Transverse colon (tissue), 4 donors: ENCODE measurements at regions not wholly inside any gene's neighbourhood (a gene's known extent, or its start where the extent isn't known, plus 50 kb on each side); places are given as distances from the start of the nearest gene placed in this dataset.

Experiments used
- CTCF ChIP-seq, 5 experiments: fragments of 200-600 bp in 3 of 5; fragments of 450-650 bp in 2 of 5; sonication (generic) in 3 of 5; IDR thresholded peaks; 1 replicate in 2 of 5; 2 replicates in 3 of 5; pipeline ENCODE4 v1.5.1; 2016 to 2017; ENCODE audit warnings: antibody characterized with exemption in 5 of 5, inconsistent platforms in 3 of 5, mild to moderate bottlenecking in 2 of 5, moderate library complexity in 1 of 5
- POLR2A ChIP-seq: fragments of 450-650 bp; IDR thresholded peaks from one replicate; pipeline ENCODE4 v1.6.1; 2016; ENCODE audit warnings: antibody characterized with exemption, mild to moderate bottlenecking, moderate library complexity
- POLR2AphosphoS5 ChIP-seq, 3 donors: sonication (generic); formaldehyde crosslinking; IDR thresholded peaks; one replicate each; pipeline ENCODE4 v1.6.1; 2016; ENCODE audit warnings: antibody characterized with exemption in 3 of 3

- TF ChIP-seq CTCF (IDR thresholded peaks at IDR 0.05) (peak in 1 of 5 experiments; percentile 2), POLR2AphosphoS5 (IDR thresholded peaks at IDR 0.05) (no peak), POLR2A (no peak)
Measured at GRCh38 chr17:54172096-54172984, 349.6 kb downstream of the KIF2B start.
